Upper lobe of left lung (tissue), 6 donors: ENCODE measurements at regions not wholly inside any gene's neighbourhood (a gene's known extent, or its start where the extent isn't known, plus 50 kb on each side); places are given as distances from the start of the nearest gene placed in this dataset.
A peak's percentile ranks its signal among the peaks of the same experiment; 100 is the strongest.

Experiments
- ATAC-seq, 2 donors: fragments of 200-7000 bp; cut with Tn5 transposase; one replicate each; pipeline ENCODE4 v1.9.1; 2022; ENCODE audit warnings: mild to moderate bottlenecking in 2 of 2, moderate library complexity in 2 of 2; ENCODE audit not compliant: low FRiP score in 2 of 2
- DNase-seq, 2 donors: peaks; one replicate each; pipeline ENCODE4 v3.0.0-alpha.2; 2019 to 2020
- H3K27ac ChIP-seq, 4 donors: fragments of 200-600 bp; sonication (generic); one replicate each; pipeline ENCODE4 v1.5.1; 2016 to 2019
- H3K27me3 ChIP-seq, 4 donors: fragments of 200-600 bp; sonication (generic); one replicate each; pipeline ENCODE4 v1.5.1; 2017 to 2019
- H3K36me3 ChIP-seq, 4 donors: fragments of 200-600 bp; sonication (generic); one replicate each; pipeline ENCODE4 v1.5.1; 2016 to 2019
- H3K4me1 ChIP-seq, 4 donors: fragments of 200-600 bp; sonication (generic); one replicate each; pipeline ENCODE4 v1.5.1; 2018 to 2019
- H3K4me3 ChIP-seq, 4 donors: fragments of 200-600 bp; sonication (generic); one replicate each; pipeline ENCODE4 v1.5.1; 2017 to 2019; ENCODE audit warnings: mild to moderate bottlenecking in 2 of 4, moderate library complexity in 1 of 4
- H3K9me3 ChIP-seq, 4 donors: fragments of 200-600 bp; sonication (generic); one replicate each; pipeline ENCODE4 v1.5.1; 2018 to 2019
- EP300 ChIP-seq, 4 donors: sonication (generic); formaldehyde crosslinking; IDR thresholded peaks; one replicate each; pipeline ENCODE4 v1.5.1; 2017; ENCODE audit warnings: antibody characterized with exemption in 4 of 4, control low read depth in 2 of 4
- POLR2A ChIP-seq, 4 donors: fragments of 450-650 bp; IDR thresholded peaks; one replicate each; pipeline ENCODE4 v1.5.1; 2016 to 2017; ENCODE audit warnings: antibody characterized with exemption in 4 of 4, mild to moderate bottlenecking in 2 of 4
- POLR2AphosphoS5 ChIP-seq, 2 donors: sonication (generic); formaldehyde crosslinking; IDR thresholded peaks; one replicate each; pipeline ENCODE4 v1.5.1; 2017; ENCODE audit warnings: antibody characterized with exemption in 2 of 2
- WGBS, 2 donors: methylation state at CpG; one replicate each; pipeline ENCODE4 v1.1.5; 2017 to 2018; 5-methylcytosine and 5-hydroxymethylcytosine counted together
- TF ChIP-seq, protein P1 (sequence below), 6 experiments: fragments of 450-650 bp in 4 of 6; fragments of 200-600 bp in 2 of 6; sonication (generic) in 2 of 6; IDR thresholded peaks; one replicate each; pipeline ENCODE4 v1.5.1; 2016 to 2019; ENCODE audit warnings: antibody characterized with exemption in 6 of 6
- donor health status: DM: no; HTN: no; CAD: no; lungs with moderate emphysema.
- donor health status: DM: no; HTN: yes; CAD: no; lungs with severe emphysema.

GRCh38 chr9:16030528-16031185, 477.8 kb downstream of the CCDC171 start:
- 48 to 61% methylated on average over 8 of the region's 8 CpGs for WGBS, 2 donors
- H3K4me1 ChIP-seq = no peaks in the 10 kb centered on the region

GRCh38 chr9:16031486-16031885, 478.6 kb downstream of the CCDC171 start:
- H3K27me3 ChIP-seq = no peaks in the 10 kb centered on the region
- no peaks in the 10 kb centered on the region for H3K9me3 ChIP-seq
- WGBS, 2 donors = 51 to 52% methylated on average over 2 of the region's 2 CpGs
- TF ChIP-seq POLR2A (IDR thresholded peaks at IDR 0.05) = no peak
- no peak overlapping the region for H3K27ac ChIP-seq
- no peak overlapping the region for H3K4me3 ChIP-seq
- DNase-seq (no peak), ATAC-seq (no peak)
- H3K4me1 ChIP-seq = no peaks in the 10 kb centered on the region
- H3K36me3 ChIP-seq = no peaks in the 10 kb centered on the region

More at GRCh38 chr9:16030528-16031185, 477.8 kb downstream of the CCDC171 start:
- Histone ChIP-seq H3K27me3 (no peaks in the 10 kb centered on the region), H3K9me3 (no peaks in the 10 kb centered on the region), H3K4me3 (no peak overlapping the region), H3K36me3 (no peaks in the 10 kb centered on the region), H3K27ac (no peak overlapping the region)
- TF ChIP-seq, protein P1, sequence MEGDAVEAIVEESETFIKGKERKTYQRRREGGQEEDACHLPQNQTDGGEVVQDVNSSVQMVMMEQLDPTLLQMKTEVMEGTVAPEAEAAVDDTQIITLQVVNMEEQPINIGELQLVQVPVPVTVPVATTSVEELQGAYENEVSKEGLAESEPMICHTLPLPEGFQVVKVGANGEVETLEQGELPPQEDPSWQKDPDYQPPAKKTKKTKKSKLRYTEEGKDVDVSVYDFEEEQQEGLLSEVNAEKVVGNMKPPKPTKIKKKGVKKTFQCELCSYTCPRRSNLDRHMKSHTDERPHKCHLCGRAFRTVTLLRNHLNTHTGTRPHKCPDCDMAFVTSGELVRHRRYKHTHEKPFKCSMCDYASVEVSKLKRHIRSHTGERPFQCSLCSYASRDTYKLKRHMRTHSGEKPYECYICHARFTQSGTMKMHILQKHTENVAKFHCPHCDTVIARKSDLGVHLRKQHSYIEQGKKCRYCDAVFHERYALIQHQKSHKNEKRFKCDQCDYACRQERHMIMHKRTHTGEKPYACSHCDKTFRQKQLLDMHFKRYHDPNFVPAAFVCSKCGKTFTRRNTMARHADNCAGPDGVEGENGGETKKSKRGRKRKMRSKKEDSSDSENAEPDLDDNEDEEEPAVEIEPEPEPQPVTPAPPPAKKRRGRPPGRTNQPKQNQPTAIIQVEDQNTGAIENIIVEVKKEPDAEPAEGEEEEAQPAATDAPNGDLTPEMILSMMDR (IDR thresholded peaks at IDR 0.05) = no peak
- TF ChIP-seq POLR2AphosphoS5 (IDR thresholded peaks at IDR 0.05) = no peak
- no peak for TF ChIP-seq POLR2A (IDR thresholded peaks at IDR 0.05)
- no peak for TF ChIP-seq EP300 (IDR thresholded peaks at IDR 0.05)
- no peak for ATAC-seq
- DNase-seq = peak in 1 of 2 donors; percentile 27

GRCh38 chr9:16031971-16032370, 479.1 kb downstream of the CCDC171 start:
- no peaks in the 10 kb centered on the region for H3K9me3 ChIP-seq
- no peak overlapping the region for H3K27ac ChIP-seq
- WGBS, 2 donors = 84 to 86% methylated on average over 5 to 6 of the region's 6 CpGs
- DNase-seq = no peak
- no peak overlapping the region for H3K4me3 ChIP-seq
- TF ChIP-seq, protein P1 (IDR thresholded peaks at IDR 0.05) = no peak
- TF ChIP-seq POLR2AphosphoS5 (IDR thresholded peaks at IDR 0.05) = no peak
- no peak for TF ChIP-seq EP300 (IDR thresholded peaks at IDR 0.05)
- no peak for TF ChIP-seq POLR2A (IDR thresholded peaks at IDR 0.05)
- H3K36me3 ChIP-seq = no peaks in the 10 kb centered on the region
- no peaks in the 10 kb centered on the region for H3K27me3 ChIP-seq
- H3K4me1 ChIP-seq = no peaks in the 10 kb centered on the region
- ATAC-seq = no peak

DNA sequence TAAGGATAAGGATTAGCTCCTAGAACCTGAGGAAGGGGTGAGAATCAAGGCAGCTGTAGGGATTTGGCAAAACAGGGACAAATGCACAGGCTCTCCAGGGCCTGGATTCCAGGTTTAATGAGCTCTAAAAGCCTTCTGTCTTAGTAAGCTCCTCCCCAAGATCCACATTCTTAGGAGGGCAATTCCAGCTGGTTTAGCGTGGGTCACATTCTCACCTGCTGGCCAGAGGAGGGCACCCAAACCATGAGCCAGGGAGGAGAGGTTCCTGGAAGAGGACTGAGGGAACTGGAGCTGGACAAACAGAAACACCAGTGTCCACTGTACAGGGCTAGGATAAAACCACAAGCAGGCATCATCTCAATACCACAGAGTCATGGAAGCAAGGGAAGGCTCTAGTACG, 480.0 kb downstream of the CCDC171 start:
- TF ChIP-seq, protein P1 (IDR thresholded peaks at IDR 0.05) = no peak
- TF ChIP-seq POLR2A (IDR thresholded peaks at IDR 0.05) = no peak
- TF ChIP-seq EP300 (IDR thresholded peaks at IDR 0.05) = no peak
- no peak for TF ChIP-seq POLR2AphosphoS5 (IDR thresholded peaks at IDR 0.05)
- ATAC-seq (no peak), DNase-seq (no peak)
- H3K4me1 ChIP-seq = no peaks in the 10 kb centered on the region
- 73 to 88% methylated on average over 1 to 2 of the region's 2 CpGs for WGBS, 2 donors
- H3K36me3 ChIP-seq = no peaks in the 10 kb centered on the region
- H3K27me3 ChIP-seq = no peaks in the 10 kb centered on the region
- no peak overlapping the region for H3K4me3 ChIP-seq
- no peak overlapping the region for H3K27ac ChIP-seq
- H3K9me3 ChIP-seq = no peaks in the 10 kb centered on the region

DNA sequence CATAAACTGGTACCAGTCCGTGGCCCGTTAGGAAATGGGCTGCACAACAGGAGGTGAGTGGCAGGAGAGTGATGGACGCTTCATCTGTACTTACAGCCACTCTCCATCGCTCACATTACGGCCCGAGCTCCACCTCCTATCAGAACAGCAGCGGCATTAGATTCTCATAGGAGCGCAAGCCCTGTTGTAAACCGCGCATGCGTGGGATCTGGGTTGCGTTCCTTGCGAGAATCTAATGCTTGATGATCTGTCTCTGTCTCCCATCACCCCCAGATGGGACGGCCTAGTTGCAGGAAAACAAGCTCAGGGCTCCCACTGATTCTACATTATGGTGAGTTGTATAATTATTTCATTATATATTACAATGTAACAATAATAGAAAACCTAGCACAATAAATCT, 480.4 kb downstream of the CCDC171 start:
- Histone ChIP-seq H3K36me3 (no peaks in the 10 kb centered on the region), H3K27me3 (no peaks in the 10 kb centered on the region), H3K9me3 (no peaks in the 10 kb centered on the region), H3K4me1 (no peaks in the 10 kb centered on the region), H3K27ac (no peak overlapping the region), H3K4me3 (no peak overlapping the region)
- 88 to 95% methylated on average over 14 of the region's 14 CpGs for WGBS, 2 donors
- TF ChIP-seq POLR2AphosphoS5 (IDR thresholded peaks at IDR 0.05) (no peak), EP300 (IDR thresholded peaks at IDR 0.05) (no peak), POLR2A (IDR thresholded peaks at IDR 0.05) (no peak)
- TF ChIP-seq, protein P1 (IDR thresholded peaks at IDR 0.05) = no peak
- DNase-seq = no peak
- no peak for ATAC-seq
